Esophagus squamous epithelium (tissue), 4 donors: ENCODE measurements at regions not wholly inside any gene's neighbourhood (a gene's known extent, or its start where the extent isn't known, plus 50 kb on each side); places are given as distances from the start of the nearest gene placed in this dataset.

ENCODE experiments used
- POLR2A ChIP-seq, 4 donors: fragments of 450-650 bp; IDR thresholded peaks; one replicate each; pipeline ENCODE4 v1.6.1; 2017; ENCODE audit warnings: antibody characterized with exemption in 4 of 4, mild to moderate bottlenecking in 4 of 4, moderate library complexity in 3 of 4
- TF ChIP-seq, protein P1 (sequence below), 6 experiments: fragments of 450-650 bp in 4 of 6; fragments of 200-600 bp in 2 of 6; sonication (generic) in 2 of 6; IDR thresholded peaks; one replicate each; pipeline ENCODE4 v1.5.1; 2016 to 2019; ENCODE audit warnings: antibody characterized with exemption in 6 of 6, mild to moderate bottlenecking in 4 of 6, moderate library complexity in 4 of 6

DNA sequence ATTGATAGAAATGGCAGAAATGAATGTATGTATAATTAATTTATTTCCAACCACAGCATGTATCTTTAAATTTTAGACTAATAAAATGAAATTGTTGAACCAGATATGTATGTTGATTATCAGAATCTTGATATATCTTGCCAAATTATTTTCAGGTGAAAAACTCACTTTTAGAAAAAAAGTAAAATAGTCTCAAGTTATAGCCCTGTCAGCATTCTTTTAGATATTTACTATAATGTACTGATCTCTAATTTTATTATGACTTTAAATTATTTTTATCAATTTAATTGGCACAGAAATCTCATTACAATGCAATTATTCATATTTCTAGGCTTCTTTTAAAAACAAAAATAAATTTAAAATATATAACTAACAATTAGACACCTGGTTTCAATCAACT, 1990.4 kb upstream of the CDH6 start:
- TF ChIP-seq, protein P1, sequence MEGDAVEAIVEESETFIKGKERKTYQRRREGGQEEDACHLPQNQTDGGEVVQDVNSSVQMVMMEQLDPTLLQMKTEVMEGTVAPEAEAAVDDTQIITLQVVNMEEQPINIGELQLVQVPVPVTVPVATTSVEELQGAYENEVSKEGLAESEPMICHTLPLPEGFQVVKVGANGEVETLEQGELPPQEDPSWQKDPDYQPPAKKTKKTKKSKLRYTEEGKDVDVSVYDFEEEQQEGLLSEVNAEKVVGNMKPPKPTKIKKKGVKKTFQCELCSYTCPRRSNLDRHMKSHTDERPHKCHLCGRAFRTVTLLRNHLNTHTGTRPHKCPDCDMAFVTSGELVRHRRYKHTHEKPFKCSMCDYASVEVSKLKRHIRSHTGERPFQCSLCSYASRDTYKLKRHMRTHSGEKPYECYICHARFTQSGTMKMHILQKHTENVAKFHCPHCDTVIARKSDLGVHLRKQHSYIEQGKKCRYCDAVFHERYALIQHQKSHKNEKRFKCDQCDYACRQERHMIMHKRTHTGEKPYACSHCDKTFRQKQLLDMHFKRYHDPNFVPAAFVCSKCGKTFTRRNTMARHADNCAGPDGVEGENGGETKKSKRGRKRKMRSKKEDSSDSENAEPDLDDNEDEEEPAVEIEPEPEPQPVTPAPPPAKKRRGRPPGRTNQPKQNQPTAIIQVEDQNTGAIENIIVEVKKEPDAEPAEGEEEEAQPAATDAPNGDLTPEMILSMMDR (IDR thresholded peaks at IDR 0.05): no peak
- TF ChIP-seq POLR2A (IDR thresholded peaks at IDR 0.05): no peak
